BJ (cell line): ENCODE measurements at regions not wholly inside any gene's neighbourhood (a gene's known extent, or its start where the extent isn't known, plus 50 kb on each side); places are given as distances from the start of the nearest gene placed in this dataset.

ENCODE experiments used
- CTCF ChIA-PET: fragments of 350-600 bp; formaldehyde crosslinking; extraction: SDS; loops from one replicate; lab custom pipeline; 2021; ENCODE audit warnings: antibody characterized with exemption, inconsistent platforms; lab: Yijun Ruan, JAX
- POLR2A ChIA-PET: fragments of 300-600 bp; sonication (Branson Sonifier 250); formaldehyde crosslinking; extraction: SDS; loops from one replicate; lab custom pipeline; 2021; ENCODE audit warnings: antibody characterized with exemption; lab: Charles Lee
- DNase-seq: peaks from one replicate; pipeline ENCODE4 v3.0.0-alpha.2; 2011; ENCODE audit warnings: low read depth
- H3K27me3 ChIP-seq: 2 replicates; pipeline ENCODE4 v1.6.0; 2011; ENCODE audit warnings: low read length; ENCODE audit not compliant: control insufficient read depth, insufficient read depth
- H3K36me3 ChIP-seq: 2 replicates; pipeline ENCODE4 v1.5.1; 2011; ENCODE audit warnings: low read length; ENCODE audit not compliant: control insufficient read depth, insufficient read depth
- H3K4me3 ChIP-seq: 2 replicates; pipeline ENCODE4 v1.5.1; 2011; ENCODE audit warnings: low read depth, mild to moderate bottlenecking, control low read depth, low read length
- TF ChIP-seq, protein P1 (sequence below): IDR thresholded peaks from 2 replicates; pipeline ENCODE4 v1.5.1; 2011; ENCODE audit warnings: low read depth, mild to moderate bottlenecking, control low read depth, inconsistent platforms, low read length, moderate library complexity; ENCODE audit not compliant: insufficient read depth

GRCh38 chr7:79787623-79788022, 334.2 kb upstream of the MAGI2 start:
- POLR2A ChIA-PET, result no interaction called here
- DNase-seq, result no peak
- TF ChIP-seq, protein P1, sequence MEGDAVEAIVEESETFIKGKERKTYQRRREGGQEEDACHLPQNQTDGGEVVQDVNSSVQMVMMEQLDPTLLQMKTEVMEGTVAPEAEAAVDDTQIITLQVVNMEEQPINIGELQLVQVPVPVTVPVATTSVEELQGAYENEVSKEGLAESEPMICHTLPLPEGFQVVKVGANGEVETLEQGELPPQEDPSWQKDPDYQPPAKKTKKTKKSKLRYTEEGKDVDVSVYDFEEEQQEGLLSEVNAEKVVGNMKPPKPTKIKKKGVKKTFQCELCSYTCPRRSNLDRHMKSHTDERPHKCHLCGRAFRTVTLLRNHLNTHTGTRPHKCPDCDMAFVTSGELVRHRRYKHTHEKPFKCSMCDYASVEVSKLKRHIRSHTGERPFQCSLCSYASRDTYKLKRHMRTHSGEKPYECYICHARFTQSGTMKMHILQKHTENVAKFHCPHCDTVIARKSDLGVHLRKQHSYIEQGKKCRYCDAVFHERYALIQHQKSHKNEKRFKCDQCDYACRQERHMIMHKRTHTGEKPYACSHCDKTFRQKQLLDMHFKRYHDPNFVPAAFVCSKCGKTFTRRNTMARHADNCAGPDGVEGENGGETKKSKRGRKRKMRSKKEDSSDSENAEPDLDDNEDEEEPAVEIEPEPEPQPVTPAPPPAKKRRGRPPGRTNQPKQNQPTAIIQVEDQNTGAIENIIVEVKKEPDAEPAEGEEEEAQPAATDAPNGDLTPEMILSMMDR, result no peak
- CTCF ChIA-PET, result no interaction called here
- Histone ChIP-seq H3K36me3 (no peaks in the 10 kb centered on the region), H3K27me3 (no peaks in the 10 kb centered on the region), H3K4me3 (no peak overlapping the region)

- Histone ChIP-seq H3K27me3 (no peaks in the 10 kb centered on the region), H3K36me3 (no peaks in the 10 kb centered on the region), H3K4me3 (no peak overlapping the region)
- TF ChIP-seq, protein P1, result no peak
- ChIA-PET POLR2A (no interaction called here), CTCF (no interaction called here)
- DNase-seq, result no peak
Observed at GRCh38 chr7:79787096-79787495, 333.6 kb upstream of the MAGI2 start.

DNA sequence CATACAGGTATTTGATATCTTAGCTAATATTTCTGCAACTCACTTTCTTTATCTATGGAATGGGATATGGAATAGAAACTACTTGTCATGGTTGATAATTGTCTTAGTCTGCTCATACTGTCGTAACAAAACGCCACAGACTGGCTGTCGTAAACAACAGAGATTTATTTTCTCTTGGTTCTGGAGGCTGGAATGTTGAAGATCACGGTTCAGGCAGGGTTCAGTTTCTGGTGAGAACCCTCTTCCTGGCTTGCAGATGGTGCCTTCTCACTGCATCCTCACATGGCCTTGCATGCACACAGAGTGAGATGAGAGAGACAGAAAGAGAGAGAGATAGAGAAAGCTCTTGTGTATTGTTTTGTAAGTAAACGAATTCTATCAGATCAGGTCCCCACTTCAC, 332.7 kb upstream of the MAGI2 start:
- ChIA-PET CTCF (interaction anchor here (0.9 kb wide), 1 partner anchor 25 kb away, joined by 3 read pairs; no protein-coding TSS in a partner anchor), POLR2A (no interaction called here)
- Histone ChIP-seq H3K36me3 (no peaks in the 10 kb centered on the region), H3K27me3 (no peaks in the 10 kb centered on the region), H3K4me3 (no peak overlapping the region)
- TF ChIP-seq, protein P1, result no peak
- no peak for DNase-seq

GRCh38 chr7:79785556-79785955, 332.1 kb upstream of the MAGI2 start:
- no peaks in the 10 kb centered on the region for H3K36me3 ChIP-seq
- no peaks in the 10 kb centered on the region for H3K27me3 ChIP-seq
- CTCF ChIA-PET, result interaction anchor here (0.9 kb wide), 1 partner anchor 26 kb away, joined by 3 read pairs; no protein-coding TSS in a partner anchor
- POLR2A ChIA-PET, result no interaction called here
- no peak overlapping the region for H3K4me3 ChIP-seq
- TF ChIP-seq, protein P1, result no peak
- no peak for DNase-seq

DNA sequence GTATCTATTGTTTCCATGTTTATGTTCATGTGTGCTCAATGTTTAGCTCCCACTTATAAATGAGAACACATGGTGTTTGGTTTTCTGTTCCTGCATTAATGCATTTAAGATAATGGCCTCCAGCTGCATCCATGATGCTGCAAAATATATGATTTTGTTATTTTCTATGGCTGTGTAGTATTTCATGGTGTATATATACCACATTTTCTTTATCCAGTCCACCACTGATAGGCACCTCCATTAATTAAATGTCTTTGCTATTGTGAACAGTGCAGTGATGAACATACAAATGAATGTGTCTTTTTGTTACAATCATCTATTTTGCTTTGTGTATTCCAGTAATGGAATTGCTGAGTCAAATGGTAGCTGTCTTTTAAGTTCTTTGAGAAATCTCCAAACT, 329.4 kb upstream of the MAGI2 start:
- CTCF ChIA-PET, result interaction anchor here (1.3 kb wide), 1 partner anchor 357 kb away, joined by 3 read pairs; no protein-coding TSS in a partner anchor
- Histone ChIP-seq H3K36me3 (no peaks in the 10 kb centered on the region), H3K27me3 (no peaks in the 10 kb centered on the region), H3K4me3 (no peak overlapping the region)
- POLR2A ChIA-PET, result no interaction called here
- DNase-seq, result no peak
- TF ChIP-seq, protein P1, result no peak
